ENCODE measurements at regions not wholly inside any gene's neighbourhood (a gene's known extent, or its start where the extent isn't known, plus 50 kb on each side); places are given as distances from the start of the nearest gene placed in this dataset.
"Not testable (repeated sequence)": the region's sequence is repeated elsewhere in the genome, so short reads cannot be mapped to it uniquely, and the experiment has no call there.

DNA sequence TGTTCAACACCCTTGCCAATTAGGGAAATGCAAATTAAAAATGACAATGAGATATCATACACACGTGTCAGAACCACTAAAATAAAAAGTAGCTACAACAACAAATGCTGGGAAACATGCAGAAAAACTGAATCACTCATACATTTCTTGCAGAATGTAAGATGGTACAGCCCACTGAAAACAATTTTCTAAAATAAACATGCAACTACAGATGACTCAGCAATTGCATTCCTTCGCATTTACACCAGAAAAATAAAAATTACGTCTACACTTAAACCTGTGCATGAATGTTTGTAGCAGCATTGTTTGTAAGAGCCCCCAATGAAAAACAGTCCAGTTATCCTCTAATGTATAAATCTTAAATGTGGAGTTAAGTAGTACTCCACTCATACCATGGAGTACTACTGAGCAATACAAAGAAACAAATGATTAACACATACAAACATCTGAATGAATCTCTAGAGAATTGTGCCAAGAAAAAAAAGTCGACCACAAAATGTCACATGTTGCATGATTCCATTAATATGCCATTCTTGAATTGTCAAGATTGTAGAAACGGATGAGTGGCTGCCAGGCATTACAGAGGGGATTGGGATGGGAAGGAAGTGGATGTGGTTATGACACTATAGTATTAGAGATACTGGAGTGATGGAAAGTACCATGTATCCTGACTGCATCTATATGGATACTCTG, 134.6 kb upstream of the NPSR1 start:
- ATAC-seq (ENCODE audit: poor library complexity) (no peak), DNase-seq (no peak)
- intact Hi-C loops (cut with DNase I) = no loop called here

DNA sequence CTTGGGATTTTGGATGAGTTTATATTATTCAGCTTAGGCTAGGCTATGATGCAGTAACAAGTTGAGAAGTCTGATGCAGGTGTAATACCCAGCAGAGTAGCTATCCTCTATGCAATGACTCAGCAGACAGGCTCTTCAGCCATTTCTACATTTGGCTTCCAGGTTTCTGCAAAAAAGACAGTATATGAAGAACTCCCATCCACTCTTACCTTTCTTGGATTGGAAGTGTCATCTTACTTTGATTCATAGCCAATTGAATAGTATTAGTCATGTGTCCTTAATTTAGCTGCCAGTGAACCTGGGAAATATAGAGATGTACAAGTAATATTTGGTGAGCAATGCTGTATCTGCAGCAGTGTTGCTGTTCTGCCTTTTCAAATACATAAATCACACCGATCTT, 127.8 kb upstream of the NPSR1 start:
- intact Hi-C loops (cut with DNase I) = no loop called here
- DNase-seq = no peak
- ATAC-seq (ENCODE audit: poor library complexity) = no peak

DNA sequence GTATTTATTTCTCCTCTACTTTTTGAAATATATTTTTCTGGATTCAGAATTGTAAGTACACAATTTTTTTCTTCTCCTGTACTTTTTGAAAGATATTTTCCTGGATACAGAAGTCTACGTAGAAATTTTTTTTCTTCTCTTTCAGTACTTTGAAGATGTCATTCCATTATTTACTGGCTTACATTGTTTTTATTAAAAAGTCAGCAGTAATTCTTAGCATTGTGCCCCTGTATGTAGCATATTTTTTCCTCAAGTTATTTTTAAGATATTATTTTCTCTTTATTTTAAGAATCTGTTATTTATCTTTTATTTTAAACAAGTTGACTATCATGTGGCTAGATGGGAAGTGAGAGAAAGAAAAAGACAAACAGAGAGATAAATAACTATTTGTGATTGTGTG, 119.0 kb upstream of the NPSR1 start:
- no peak for ATAC-seq (ENCODE audit: poor library complexity)
- intact Hi-C loops (cut with DNase I) = no loop called here
- no peak for DNase-seq

GRCh38 chr7:34544621-34545020, 113.4 kb upstream of the NPSR1 start:
- DNase-seq (no peak), ATAC-seq (ENCODE audit: poor library complexity) (no peak)
- intact Hi-C loops (cut with DNase I) = no loop called here

DNA sequence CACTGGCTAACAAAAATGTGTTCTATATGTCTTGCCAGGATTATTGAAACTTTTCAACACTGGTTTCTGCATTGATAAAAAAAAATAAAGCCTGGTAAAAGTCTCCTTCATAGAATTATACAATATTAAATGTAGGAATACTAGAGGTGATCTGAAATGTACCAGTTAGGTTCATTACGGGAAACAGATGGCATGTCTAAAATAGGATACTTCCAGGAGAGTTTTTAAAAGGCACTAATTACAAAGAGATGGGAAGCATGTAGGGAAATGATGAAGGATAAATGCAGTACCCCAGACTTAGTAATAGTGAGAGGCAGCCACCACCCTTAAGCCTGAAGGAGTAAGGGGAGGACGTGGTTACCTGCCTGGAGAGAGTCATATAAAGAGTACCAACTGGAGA, 107.0 kb upstream of the NPSR1 start:
- DNase-seq (no peak), ATAC-seq (ENCODE audit: poor library complexity) (no peak)
- intact Hi-C loops (cut with DNase I) = no loop called here

DNA sequence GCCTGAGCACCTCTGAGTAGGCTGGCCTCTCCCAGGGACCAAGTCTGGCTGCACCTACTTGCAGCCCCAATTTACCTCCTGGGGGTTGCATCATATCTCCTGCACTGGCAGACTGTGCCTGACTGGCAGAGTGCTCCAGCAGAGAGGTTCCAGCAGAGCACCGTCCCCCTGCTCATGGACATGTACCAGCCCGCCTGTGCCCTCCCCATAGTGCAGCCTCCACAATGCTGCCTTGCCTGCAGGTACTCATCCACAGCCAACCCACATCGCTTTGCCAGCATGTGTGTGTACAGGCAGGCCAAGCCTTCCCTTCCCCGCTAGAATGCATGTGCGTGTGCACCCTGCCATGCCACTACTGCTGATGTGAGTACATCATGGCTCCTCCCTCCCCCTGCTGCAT, 105.5 kb upstream of the NPSR1 start:
- DNase-seq (no peak), ATAC-seq (ENCODE audit: poor library complexity) (no peak)
- intact Hi-C loops (cut with DNase I) = no loop called here

DNA sequence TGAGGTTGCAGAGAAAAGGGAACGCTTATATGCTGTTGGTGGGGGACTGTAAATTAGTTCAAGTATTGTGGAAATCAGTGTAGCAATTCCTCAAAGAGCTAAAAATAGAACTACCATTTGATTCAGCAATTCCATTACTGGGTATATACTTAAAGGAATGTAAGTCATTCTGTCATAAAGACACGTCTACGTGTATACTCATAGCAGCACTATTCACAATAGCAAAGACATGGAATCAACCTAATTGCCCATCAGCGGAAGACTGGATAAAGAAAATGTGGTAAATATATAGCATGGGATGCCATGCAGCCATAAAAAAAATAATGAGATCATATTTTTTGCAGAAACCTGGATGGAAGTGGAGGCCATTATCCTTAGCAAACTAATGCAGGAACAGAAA, 100.0 kb upstream of the NPSR1 start:
- intact Hi-C loops (cut with DNase I) = no loop called here
- DNase-seq = no peak
- no peak for ATAC-seq (ENCODE audit: poor library complexity)

DNA sequence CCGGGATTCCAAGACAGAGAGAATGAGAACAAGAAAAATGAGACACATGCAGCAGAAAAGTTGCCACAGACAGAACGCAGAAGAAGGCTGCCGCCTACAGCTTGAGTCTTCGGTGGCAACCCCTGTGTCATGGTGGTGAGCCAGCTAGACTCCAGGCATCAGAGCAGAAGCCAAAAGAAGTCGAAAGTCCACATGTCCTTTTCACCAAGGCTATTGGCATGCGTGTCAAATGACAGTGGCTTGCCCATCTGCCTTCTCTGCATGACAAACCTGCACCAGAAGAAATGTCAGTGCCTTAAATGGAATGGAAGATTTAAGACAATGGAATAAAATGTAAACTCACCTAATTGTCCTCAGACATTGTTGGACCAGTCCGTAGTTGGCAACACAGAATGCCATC, 93.9 kb upstream of the NPSR1 start:
- ATAC-seq (ENCODE audit: poor library complexity) (no peak), DNase-seq (no peak)
- intact Hi-C loops (cut with DNase I) = no loop called here

DNA sequence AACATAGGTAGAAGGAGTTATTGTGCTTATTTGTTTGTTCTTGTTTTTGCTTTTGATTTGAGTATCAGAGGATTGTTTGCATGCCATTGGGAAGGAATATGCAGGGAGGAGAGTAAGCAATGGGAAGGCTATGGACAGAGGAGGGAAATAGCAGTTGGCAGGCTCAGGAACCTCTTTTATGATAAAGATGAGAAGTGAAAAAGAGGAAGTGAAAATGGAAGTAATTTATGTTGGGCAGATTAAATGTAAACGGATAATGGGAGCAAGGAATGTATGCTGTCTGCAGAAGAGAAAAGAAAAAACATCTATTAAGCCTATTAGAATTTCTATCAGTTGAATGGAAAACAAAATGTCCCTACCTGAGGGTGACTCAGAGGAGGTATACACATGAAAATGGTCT, 90.1 kb upstream of the NPSR1 start:
- intact Hi-C loops (cut with DNase I) = no loop called here
- ATAC-seq (ENCODE audit: poor library complexity) = no peak
- DNase-seq = no peak

- no peak for ATAC-seq (ENCODE audit: poor library complexity)
- intact Hi-C loops (cut with DNase I) = no loop called here
- no peak for DNase-seq
Observed at GRCh38 chr7:34569975-34570699, 87.9 kb upstream of the NPSR1 start.

DNA sequence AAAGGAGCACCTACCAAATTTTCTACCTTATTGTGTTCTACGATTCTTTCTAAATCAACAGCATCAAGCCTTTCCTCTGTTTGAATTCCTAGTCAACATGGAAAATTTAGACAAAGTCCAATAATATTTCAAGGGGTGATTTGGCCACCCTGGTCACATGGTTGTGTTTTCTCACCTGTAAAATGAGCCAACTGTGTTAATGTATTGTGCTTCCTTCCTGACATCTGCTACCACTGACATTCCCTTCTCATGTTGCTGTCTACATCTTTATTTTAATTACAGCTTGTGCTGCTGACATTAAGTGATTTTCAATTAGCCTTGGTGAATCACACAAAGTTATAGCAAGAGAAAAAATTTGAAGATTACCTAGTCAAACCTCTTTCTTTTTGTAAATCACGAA, 83.0 kb upstream of the NPSR1 start:
- intact Hi-C loops (cut with DNase I) = no loop called here
- no peak for ATAC-seq (ENCODE audit: poor library complexity)

GRCh38 chr7:34577934-34578333, 80.1 kb upstream of the NPSR1 start:
- intact Hi-C loops (cut with DNase I); DNase-seq; ATAC-seq (ENCODE audit: poor library complexity): not testable (repeated sequence)

More for the DNA sequence above, 83.0 kb upstream of the NPSR1 start:
- no peak for DNase-seq

DNA sequence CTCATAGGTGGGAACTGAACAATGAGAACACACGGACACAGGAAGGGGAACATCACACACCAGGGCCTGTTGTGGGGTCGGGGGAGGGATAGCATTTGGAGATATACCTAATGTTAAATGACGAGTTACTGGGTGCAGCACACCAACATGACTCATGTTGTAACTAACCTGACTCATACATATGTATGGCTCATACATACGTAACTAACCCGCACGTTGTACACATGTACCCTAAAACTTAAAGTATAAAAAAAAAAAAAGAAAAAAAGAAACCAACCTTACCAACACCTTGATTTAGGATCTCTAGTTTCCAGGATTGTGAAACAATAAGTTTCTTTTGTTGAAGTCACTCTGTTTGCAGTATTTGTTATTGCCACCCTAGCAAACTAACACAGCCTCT, 76.3 kb upstream of the NPSR1 start:
- DNase-seq; ATAC-seq (ENCODE audit: poor library complexity); intact Hi-C loops (cut with DNase I): not testable (repeated sequence)

GRCh38 chr7:34584526-34584925, 73.5 kb upstream of the NPSR1 start:
- DNase-seq = no peak
- intact Hi-C loops (cut with DNase I) = no loop called here
- ATAC-seq (ENCODE audit: poor library complexity) = no peak

DNA sequence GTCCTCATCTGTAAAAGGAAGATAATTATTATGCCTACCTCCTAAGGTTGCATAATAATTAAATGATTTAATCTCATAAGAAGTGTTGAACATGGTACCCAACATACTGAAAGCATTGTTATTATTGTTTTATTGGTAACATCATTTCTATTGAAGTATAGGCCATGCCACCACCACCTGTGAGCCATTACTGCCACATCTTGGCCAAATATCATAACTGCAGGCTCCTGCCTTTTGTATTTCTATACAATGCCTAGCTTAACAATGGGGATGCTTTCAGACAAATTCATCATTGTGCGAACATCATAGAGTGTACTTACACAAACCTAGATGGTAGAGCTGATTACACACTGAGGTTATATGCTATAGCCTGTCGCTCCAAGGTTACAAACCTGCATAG, 61.1 kb upstream of the NPSR1 start:
- intact Hi-C loops (cut with DNase I) = loop anchor here (5.0 kb wide), 1 partner anchor 275 kb away; no protein-coding TSS in a partner anchor
- peak; percentile 46 for ATAC-seq (ENCODE audit: poor library complexity)
- no peak for DNase-seq

GRCh38 chr7:34603711-34604444, 54.1 kb upstream of the NPSR1 start:
- ATAC-seq (ENCODE audit: poor library complexity) = peak; percentile 95
- intact Hi-C loops (cut with DNase I) = no loop called here
- DNase-seq = peak; percentile 44
